Esophagus muscularis mucosa (tissue), 4 donors: ENCODE measurements at regions not wholly inside any gene's neighbourhood (a gene's known extent, or its start where the extent isn't known, plus 50 kb on each side); places are given as distances from the start of the nearest gene placed in this dataset.

ENCODE experiments used
- DNase-seq: peaks from one replicate; pipeline ENCODE4 v3.0.0-alpha.2; 2017; ENCODE audit errors: extremely low spot score
- H3K27ac ChIP-seq, 4 donors: fragments of 200-600 bp; sonication (generic); replicated peaks in 1 of 4; 1 replicate in 3 of 4; 2 replicates in 1 of 4; pipeline ENCODE4 v1.5.1; 2016 to 2019; ENCODE audit warnings: mild to moderate bottlenecking in 1 of 4
- H3K27me3 ChIP-seq, 4 donors: fragments of 200-600 bp; sonication (generic); one replicate each; pipeline versions ENCODE4 v1.5.1 to v1.6.0; 2016 to 2019
- H3K36me3 ChIP-seq, 4 donors: fragments of 200-600 bp; sonication (generic); one replicate each; pipeline ENCODE4 v1.5.1; 2016 to 2019
- H3K4me1 ChIP-seq, 4 donors: fragments of 200-600 bp; sonication (generic); one replicate each; pipeline ENCODE4 v1.5.1; 2016 to 2019
- H3K4me3 ChIP-seq, 4 donors: fragments of 200-600 bp; sonication (generic); 1 replicate in 2 of 4; 2 replicates in 2 of 4; pipeline ENCODE4 v1.5.1; 2016 to 2019; ENCODE audit warnings: mild to moderate bottlenecking in 4 of 4, moderate library complexity in 1 of 4
- H3K9me3 ChIP-seq, 4 donors: fragments of 200-600 bp; sonication (generic); 1 replicate in 3 of 4; 2 replicates in 1 of 4; pipeline ENCODE4 v1.5.1; 2016 to 2019
- EP300 ChIP-seq: sonication (generic); formaldehyde crosslinking; IDR thresholded peaks from one replicate; pipeline ENCODE4 v1.6.1; 2017; ENCODE audit warnings: antibody characterized with exemption
- POLR2A ChIP-seq: fragments of 450-650 bp; IDR thresholded peaks from one replicate; pipeline ENCODE4 v1.6.1; 2017; ENCODE audit warnings: antibody characterized with exemption, moderate library complexity, mild to moderate bottlenecking, low read depth
- POLR2AphosphoS5 ChIP-seq, 2 donors: sonication (generic); formaldehyde crosslinking; IDR thresholded peaks; one replicate each; pipeline ENCODE4 v1.6.1; 2017; ENCODE audit warnings: antibody characterized with exemption in 2 of 2
- WGBS: methylation state at CpG from one replicate; pipeline ENCODE4 v1.1.5; 2018; 5-methylcytosine and 5-hydroxymethylcytosine counted together
- intact Hi-C: fragments of 100-400 bp; cut with DNase I; formaldehyde crosslinking; loops from one replicate; pipeline ENCODE4 v1.15.1; 2023
- TF ChIP-seq, protein P1 (sequence below), 3 experiments: fragments of 200-600 bp in 2 of 3; fragments of 450-650 bp in 1 of 3; sonication (generic) in 2 of 3; IDR thresholded peaks; one replicate each; pipeline ENCODE4 v1.5.1; 2017 to 2019; ENCODE audit warnings: antibody characterized with exemption in 3 of 3, mild to moderate bottlenecking in 2 of 3, moderate library complexity in 1 of 3

DNA sequence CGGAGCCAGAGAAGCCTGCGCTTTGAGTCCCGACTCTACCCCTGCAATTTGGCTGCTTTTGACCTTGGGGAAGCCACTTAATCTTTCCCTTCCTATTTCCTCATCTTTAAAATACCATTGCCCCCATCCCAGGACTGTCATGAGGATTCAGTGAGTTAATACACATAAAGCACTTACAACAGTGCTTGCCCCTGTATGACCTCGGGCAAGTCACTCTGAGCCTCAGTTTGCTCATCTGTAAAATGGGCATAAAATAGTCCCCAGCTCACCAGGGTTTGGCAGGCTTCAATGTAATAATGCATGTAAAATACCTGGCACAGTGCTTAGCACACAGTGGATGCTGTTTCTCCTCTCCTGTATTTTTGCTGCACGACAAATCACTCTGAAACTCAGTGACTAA is 278.7 kb upstream of the PWP1 start:
- Histone ChIP-seq H3K36me3 (no peaks in the 10 kb centered on the region), H3K4me1 (no peaks in the 10 kb centered on the region), H3K9me3 (no peaks in the 10 kb centered on the region), H3K4me3 (no peak overlapping the region), H3K27ac (no peak overlapping the region), H3K27me3 (peaks cover 0 to 37% (median 0%) of the 10 kb centered on the region in 4 donors)
- 76% methylated on average over 5 of the region's 5 CpGs for WGBS
- TF ChIP-seq POLR2AphosphoS5 (IDR thresholded peaks at IDR 0.05) (no peak), POLR2A (no peak), EP300 (no peak)
- TF ChIP-seq, protein P1, sequence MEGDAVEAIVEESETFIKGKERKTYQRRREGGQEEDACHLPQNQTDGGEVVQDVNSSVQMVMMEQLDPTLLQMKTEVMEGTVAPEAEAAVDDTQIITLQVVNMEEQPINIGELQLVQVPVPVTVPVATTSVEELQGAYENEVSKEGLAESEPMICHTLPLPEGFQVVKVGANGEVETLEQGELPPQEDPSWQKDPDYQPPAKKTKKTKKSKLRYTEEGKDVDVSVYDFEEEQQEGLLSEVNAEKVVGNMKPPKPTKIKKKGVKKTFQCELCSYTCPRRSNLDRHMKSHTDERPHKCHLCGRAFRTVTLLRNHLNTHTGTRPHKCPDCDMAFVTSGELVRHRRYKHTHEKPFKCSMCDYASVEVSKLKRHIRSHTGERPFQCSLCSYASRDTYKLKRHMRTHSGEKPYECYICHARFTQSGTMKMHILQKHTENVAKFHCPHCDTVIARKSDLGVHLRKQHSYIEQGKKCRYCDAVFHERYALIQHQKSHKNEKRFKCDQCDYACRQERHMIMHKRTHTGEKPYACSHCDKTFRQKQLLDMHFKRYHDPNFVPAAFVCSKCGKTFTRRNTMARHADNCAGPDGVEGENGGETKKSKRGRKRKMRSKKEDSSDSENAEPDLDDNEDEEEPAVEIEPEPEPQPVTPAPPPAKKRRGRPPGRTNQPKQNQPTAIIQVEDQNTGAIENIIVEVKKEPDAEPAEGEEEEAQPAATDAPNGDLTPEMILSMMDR (IDR thresholded peaks at IDR 0.05): no peak
- no peak for DNase-seq
- intact Hi-C loops: no loop called here

DNA sequence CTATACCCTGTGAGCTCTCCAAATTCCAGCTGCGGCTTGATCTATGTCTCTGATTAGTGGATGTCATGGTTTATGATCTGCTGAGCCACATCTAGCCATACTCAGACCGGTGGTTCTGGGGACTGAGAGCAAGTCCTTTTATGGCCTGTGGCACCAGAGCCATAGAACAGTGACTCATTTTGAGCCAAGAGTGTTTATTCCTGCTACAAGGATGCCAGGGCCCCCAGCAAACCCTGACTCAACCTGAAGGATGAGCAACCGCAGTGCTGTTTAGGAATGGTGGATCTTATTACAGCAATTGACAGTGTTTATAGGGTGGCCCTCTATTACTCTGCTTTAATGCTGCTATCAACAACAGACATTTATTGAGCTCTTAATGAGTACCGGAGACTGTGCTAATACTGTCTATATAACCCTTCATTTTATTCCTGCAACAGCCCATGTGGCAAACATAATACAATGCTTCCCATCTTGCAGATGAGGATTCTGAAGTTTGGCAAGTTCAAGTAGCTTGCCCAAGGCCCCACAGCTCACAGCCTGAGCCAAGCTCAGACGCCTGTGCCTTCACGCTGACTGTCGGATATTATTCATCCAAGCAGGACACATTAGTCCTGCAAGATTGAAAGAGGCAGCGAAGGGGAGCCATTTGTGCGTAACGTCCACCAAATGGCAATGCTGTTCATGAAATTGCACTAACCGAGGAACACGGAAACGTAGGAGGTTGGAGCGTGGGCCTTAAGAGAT is 273.6 kb upstream of the PWP1 start:
- Histone ChIP-seq H3K9me3 (no peaks in the 10 kb centered on the region), H3K4me3 (no peak overlapping the region), H3K4me1 (no peaks in the 10 kb centered on the region), H3K27me3 (peaks cover 0 to 15% (median 0%) of the 10 kb centered on the region in 4 donors), H3K36me3 (no peaks in the 10 kb centered on the region), H3K27ac (no peak overlapping the region)
- no peak for DNase-seq
- no peak for TF ChIP-seq POLR2A
- no peak for TF ChIP-seq POLR2AphosphoS5 (IDR thresholded peaks at IDR 0.05)
- TF ChIP-seq EP300: no peak
- TF ChIP-seq, protein P1 (IDR thresholded peaks at IDR 0.05): no peak
- intact Hi-C loops: no loop called here
- 85% methylated on average over 14 of the region's 14 CpGs for WGBS

DNA sequence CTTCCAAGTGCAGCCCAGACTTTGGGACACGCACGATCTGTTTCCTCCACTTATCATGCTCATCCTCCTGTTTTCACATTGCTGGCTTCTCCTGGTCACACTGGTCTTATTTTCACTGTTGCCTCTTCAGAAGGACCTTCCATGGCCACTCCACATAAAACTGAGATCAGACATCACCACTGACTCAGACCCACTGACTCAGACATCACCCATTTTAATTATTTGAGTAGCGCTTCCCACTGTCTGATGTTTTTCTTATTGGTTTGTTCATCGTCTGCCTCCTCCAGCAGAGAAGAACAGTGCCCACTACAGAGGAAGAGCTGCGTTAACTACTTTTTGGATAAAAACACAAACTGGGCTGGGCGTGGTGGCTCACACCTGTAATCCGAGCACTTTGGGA is 270.5 kb upstream of the PWP1 start:
- intact Hi-C loops: no loop called here
- Histone ChIP-seq H3K36me3 (no peaks in the 10 kb centered on the region), H3K4me1 (no peaks in the 10 kb centered on the region), H3K4me3 (no peak overlapping the region), H3K9me3 (no peaks in the 10 kb centered on the region), H3K27ac (no peak overlapping the region), H3K27me3 (no peaks in the 10 kb centered on the region)
- WGBS: 81% methylated on average over 7 of the region's 7 CpGs
- no peak for DNase-seq
- TF ChIP-seq POLR2AphosphoS5 (IDR thresholded peaks at IDR 0.05): no peak
- TF ChIP-seq, protein P1 (IDR thresholded peaks at IDR 0.05): no peak
- TF ChIP-seq POLR2A: no peak
- no peak for TF ChIP-seq EP300

DNA sequence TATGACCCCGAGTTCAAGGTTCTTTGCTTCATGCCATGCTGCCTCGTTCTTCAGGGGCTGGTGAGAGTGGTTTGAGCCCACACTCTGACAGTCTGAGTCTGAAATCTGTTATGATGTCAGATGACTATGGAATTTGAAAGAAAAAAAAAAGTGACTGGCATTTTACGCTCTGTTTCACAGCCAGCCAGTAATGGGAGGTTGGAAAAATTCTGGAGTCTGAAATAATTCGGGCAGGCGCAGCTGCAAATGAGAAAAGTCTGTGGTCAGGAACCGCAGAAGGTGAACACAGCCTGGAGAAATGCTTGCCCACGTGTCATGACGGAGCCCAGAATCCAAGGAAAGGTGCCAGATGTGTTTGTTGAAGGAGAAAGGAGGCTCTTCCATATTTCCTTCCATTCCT is 269.8 kb upstream of the PWP1 start:
- H3K27me3 ChIP-seq: no peaks in the 10 kb centered on the region
- DNase-seq: no peak
- intact Hi-C loops: no loop called here
- no peak for TF ChIP-seq EP300
- TF ChIP-seq, protein P1 (IDR thresholded peaks at IDR 0.05): no peak
- TF ChIP-seq POLR2A: no peak
- no peak for TF ChIP-seq POLR2AphosphoS5 (IDR thresholded peaks at IDR 0.05)
- no peak overlapping the region for H3K27ac ChIP-seq
- H3K36me3 ChIP-seq: no peaks in the 10 kb centered on the region
- no peaks in the 10 kb centered on the region for H3K9me3 ChIP-seq
- H3K4me1 ChIP-seq: no peaks in the 10 kb centered on the region
- WGBS: 87% methylated on average over 8 of the region's 8 CpGs
- no peak overlapping the region for H3K4me3 ChIP-seq

DNA sequence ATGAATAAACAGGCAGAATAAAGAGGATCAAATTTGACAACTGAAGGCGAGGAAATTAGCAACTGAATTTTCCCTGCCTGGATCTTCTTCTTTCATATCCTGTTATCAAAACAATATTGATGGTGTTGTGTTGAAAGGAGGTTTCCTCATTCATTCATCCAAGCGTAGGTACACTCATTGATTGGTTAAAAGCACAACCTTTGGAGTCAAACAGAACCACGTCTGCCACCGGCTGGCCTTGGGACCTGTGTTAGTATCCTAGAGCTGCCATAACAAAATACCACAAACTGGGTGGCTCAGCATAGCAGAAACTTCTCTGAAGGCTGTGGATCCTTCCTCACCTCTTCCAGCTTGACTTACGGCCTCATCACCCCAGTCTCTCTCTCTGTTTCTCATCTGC is 268.6 kb upstream of the PWP1 start:
- no peaks in the 10 kb centered on the region for H3K4me1 ChIP-seq
- H3K27ac ChIP-seq: no peak overlapping the region
- no peaks in the 10 kb centered on the region for H3K27me3 ChIP-seq
- H3K4me3 ChIP-seq: no peak overlapping the region
- TF ChIP-seq POLR2A (no peak), EP300 (no peak)
- TF ChIP-seq, protein P1 (IDR thresholded peaks at IDR 0.05): no peak
- WGBS: 92% methylated on average over 5 of the region's 5 CpGs
- intact Hi-C loops: no loop called here
- DNase-seq: no peak
- no peaks in the 10 kb centered on the region for H3K9me3 ChIP-seq
- no peaks in the 10 kb centered on the region for H3K36me3 ChIP-seq
